ENCODE measurements at regions not wholly inside any gene's neighbourhood (a gene's known extent, or its start where the extent isn't known, plus 50 kb on each side); places are given as distances from the start of the nearest gene placed in this dataset.

DNA sequence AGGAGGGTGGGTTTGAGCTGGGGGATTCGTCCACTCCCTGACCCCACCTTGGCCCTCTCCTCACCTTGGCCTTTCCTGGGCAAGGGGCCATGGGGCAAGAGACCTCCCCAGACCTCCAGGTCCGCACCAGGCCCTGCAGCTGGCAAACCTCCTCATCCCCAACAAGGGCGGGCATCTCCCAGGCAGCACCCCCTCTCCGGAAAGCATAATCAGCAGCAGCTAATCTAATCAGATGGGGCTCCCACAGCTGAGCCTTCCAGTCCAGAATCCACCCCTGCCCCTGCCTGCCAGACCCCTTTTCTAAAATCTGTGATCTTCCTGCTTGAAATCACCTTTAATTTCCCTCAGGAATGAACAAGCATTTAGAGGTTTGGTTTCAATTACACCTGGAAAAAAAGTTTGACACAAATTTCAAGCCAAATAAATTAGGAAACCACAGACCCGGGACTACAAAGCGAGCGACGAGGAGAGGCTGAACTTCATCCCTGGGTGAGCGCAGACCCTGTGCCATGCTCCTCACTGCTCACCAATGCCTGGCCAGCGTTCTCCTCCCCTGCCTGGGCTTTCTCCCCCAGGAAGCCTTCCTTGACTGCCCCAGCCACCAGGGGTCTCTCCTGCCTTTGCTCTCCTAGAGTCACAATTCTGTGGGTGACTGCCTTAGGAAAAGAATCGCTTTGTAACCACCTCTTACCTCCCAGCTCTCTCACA, 143.0 kb upstream of the MYCN start:
- Histone ChIP-seq H3K4me3 (ENCODE audit: low read length) (no peak overlapping the region), H3K9me3 (ENCODE audit: control insufficient read depth, low read length) (no peaks in the 10 kb centered on the region), H3K9ac (ENCODE audit: low read length) (no peak overlapping the region), H3K27me3 (replicated peaks; ENCODE audit: control insufficient read depth, insufficient read depth, low read length) (peaks cover 56% of the 10 kb centered on the region), H3K4me1 (ENCODE audit: control insufficient read depth, insufficient read depth, low read length) (no peaks in the 10 kb centered on the region), H3K36me3 (ENCODE audit: control insufficient read depth, insufficient read depth, low read length, severe bottlenecking) (no peaks in the 10 kb centered on the region)
- DNase-seq (ENCODE audit: low read depth): no peak

- no peak overlapping the region for H3K9ac ChIP-seq (ENCODE audit: low read length)
- H3K4me3 ChIP-seq (ENCODE audit: low read length): no peak overlapping the region
- no peaks in the 10 kb centered on the region for H3K36me3 ChIP-seq (ENCODE audit: control insufficient read depth, insufficient read depth, low read length, severe bottlenecking)
- DNase-seq (ENCODE audit: low read depth): no peak
- H3K27me3 ChIP-seq (replicated peaks; ENCODE audit: control insufficient read depth, insufficient read depth, low read length): peaks cover 60% of the 10 kb centered on the region
- H3K9me3 ChIP-seq (ENCODE audit: control insufficient read depth, low read length): no peaks in the 10 kb centered on the region
- H3K4me1 ChIP-seq (ENCODE audit: control insufficient read depth, insufficient read depth, low read length): no peaks in the 10 kb centered on the region
These were observed 142.4 kb upstream of the MYCN start for GRCh38 chr2:15797939-15798281.

DNA sequence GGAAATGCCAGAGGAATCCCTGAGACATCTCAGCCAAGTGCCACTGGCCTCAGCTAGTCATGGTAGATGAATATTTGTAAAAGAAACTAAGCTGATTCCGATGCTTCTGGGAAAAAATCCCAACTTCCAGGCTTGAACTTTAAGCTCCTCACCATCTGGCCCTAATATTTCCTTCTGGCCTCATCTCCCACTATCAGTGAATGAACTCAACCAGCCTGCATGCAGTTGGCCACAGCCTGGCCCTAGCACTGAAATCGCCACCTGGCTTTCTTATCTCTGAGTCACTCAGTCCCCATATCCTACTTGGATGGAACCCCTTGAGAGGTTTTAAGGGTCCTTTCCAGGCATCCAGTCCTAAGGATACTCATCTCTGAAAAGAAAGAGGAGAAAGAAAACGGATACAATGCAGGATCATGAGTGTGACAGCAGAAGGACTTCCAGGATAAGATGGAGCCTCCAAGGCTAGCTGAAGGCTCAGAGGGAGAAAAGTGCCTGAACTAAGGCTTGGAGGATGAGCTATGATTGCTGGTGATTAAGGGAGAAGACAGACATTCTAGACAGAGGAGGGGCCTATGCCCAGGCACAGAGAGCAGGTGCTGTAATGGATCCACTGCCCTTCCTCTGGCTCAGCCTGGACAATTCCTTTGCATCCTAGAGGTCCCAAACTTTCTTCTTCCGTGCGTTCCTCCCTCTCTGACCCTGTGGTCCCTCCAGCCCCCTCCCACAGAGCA, 141.5 kb upstream of the MYCN start:
- no peaks in the 10 kb centered on the region for H3K36me3 ChIP-seq (ENCODE audit: control insufficient read depth, insufficient read depth, low read length, severe bottlenecking)
- H3K9ac ChIP-seq (ENCODE audit: low read length): no peak overlapping the region
- no peak overlapping the region for H3K4me3 ChIP-seq (ENCODE audit: low read length)
- peaks cover 62% of the 10 kb centered on the region for H3K27me3 ChIP-seq (replicated peaks; ENCODE audit: control insufficient read depth, insufficient read depth, low read length)
- H3K4me1 ChIP-seq (ENCODE audit: control insufficient read depth, insufficient read depth, low read length): no peaks in the 10 kb centered on the region
- no peaks in the 10 kb centered on the region for H3K9me3 ChIP-seq (ENCODE audit: control insufficient read depth, low read length)
- no peak for DNase-seq (ENCODE audit: low read depth)

GRCh38 chr2:15799432-15799827, 140.9 kb upstream of the MYCN start:
- Histone ChIP-seq H3K4me3 (ENCODE audit: low read length) (no peak overlapping the region), H3K9me3 (ENCODE audit: control insufficient read depth, low read length) (no peaks in the 10 kb centered on the region), H3K36me3 (ENCODE audit: control insufficient read depth, insufficient read depth, low read length, severe bottlenecking) (no peaks in the 10 kb centered on the region), H3K27me3 (replicated peaks; ENCODE audit: control insufficient read depth, insufficient read depth, low read length) (peaks cover 63% of the 10 kb centered on the region), H3K4me1 (ENCODE audit: control insufficient read depth, insufficient read depth, low read length) (no peaks in the 10 kb centered on the region), H3K9ac (ENCODE audit: low read length) (no peak overlapping the region)
- DNase-seq (ENCODE audit: low read depth): no peak

DNA sequence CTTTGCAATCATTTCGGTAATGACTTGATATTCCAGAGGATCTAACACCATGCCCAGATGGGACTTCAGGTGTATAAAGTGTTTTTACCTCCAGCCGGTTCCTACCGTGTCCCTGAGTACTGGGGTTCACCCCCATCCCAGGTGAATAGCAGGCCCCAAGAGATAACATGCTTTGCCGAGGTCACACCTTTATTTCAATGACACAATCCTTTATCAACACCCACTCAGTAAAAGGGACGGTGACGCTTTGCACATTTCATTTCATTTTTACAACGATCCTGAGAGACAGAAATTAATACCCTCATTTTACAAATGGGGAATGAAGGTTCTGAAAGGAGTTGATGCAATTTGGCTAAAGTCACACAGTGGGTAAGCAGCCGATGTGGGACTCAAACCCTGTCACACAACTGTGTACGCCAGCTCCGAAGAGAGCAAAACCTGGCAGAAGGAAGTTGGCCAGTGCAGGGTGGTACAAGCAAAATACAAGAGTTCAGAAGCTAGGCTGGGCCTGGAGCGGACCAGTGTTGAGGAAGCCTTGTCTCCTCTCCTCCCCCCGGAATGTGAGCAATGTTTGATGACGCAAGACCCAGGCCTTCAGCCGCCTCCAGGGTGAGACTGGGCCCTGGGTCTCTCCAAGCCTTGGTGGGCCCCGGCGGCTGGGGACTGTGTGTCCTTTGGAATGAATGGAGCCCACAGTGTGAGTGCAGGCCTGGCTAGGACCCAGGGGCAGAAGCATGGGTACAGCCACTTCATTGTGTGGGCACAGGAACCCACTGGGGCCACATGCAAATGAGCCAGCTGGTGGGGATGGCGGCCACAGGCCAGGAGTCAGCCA, 139.6 kb upstream of the MYCN start:
- Histone ChIP-seq H3K9me3 (ENCODE audit: control insufficient read depth, low read length) (peaks cover 3% of the 10 kb centered on the region), H3K4me3 (ENCODE audit: low read length) (no peak overlapping the region), H3K4me1 (ENCODE audit: control insufficient read depth, insufficient read depth, low read length) (no peaks in the 10 kb centered on the region), H3K9ac (ENCODE audit: low read length) (no peak overlapping the region), H3K36me3 (ENCODE audit: control insufficient read depth, insufficient read depth, low read length, severe bottlenecking) (no peaks in the 10 kb centered on the region), H3K27me3 (replicated peaks; ENCODE audit: control insufficient read depth, insufficient read depth, low read length) (peaks cover 54% of the 10 kb centered on the region)
- no peak for DNase-seq (ENCODE audit: low read depth)

DNA sequence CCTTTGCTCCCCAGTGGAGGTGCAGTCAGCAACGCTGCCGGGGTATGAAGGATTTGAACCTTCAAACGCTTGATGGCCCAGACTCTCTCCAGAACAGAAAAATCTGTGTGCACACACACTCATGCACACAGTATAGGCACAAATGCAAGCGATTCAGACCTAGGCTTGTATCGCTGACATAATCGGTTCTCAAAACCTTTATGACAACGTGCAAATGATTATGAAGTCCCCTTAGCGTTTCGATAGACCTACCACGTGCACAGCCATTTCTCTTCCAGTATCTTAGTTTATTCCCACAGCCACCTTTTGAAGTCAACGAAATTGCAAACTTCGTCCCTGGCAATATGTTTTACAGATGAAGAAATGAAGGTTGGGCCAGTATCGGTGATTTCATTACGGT, 138.9 kb upstream of the MYCN start:
- Histone ChIP-seq H3K4me1 (ENCODE audit: control insufficient read depth, insufficient read depth, low read length) (no peaks in the 10 kb centered on the region), H3K36me3 (ENCODE audit: control insufficient read depth, insufficient read depth, low read length, severe bottlenecking) (no peaks in the 10 kb centered on the region), H3K4me3 (ENCODE audit: low read length) (no peak overlapping the region), H3K27me3 (replicated peaks; ENCODE audit: control insufficient read depth, insufficient read depth, low read length) (peaks cover 47% of the 10 kb centered on the region), H3K9me3 (ENCODE audit: control insufficient read depth, low read length) (peaks cover 3% of the 10 kb centered on the region), H3K9ac (ENCODE audit: low read length) (no peak overlapping the region)
- no peak for DNase-seq (ENCODE audit: low read depth)

DNA sequence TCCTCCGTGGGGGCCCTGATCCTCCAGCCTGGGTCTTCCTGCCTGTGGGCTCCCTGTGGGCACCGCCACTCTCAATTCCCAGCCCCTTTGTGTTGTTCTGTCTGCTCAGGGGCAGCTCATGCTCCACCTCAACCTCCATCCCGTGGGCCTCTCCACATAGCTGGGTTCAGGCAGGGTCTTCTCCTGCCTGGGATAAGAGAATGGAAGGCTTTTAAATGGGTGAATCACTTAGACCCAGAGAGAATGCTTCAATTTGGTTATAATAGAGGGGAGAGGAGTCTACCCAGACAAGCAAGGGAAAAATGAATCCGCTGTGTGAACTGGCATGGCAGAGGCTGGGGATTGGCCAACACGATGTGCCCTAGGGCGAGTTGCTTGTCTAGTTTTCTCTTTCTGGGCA, 138.4 kb upstream of the MYCN start:
- DNase-seq (ENCODE audit: low read depth): no peak

DNA sequence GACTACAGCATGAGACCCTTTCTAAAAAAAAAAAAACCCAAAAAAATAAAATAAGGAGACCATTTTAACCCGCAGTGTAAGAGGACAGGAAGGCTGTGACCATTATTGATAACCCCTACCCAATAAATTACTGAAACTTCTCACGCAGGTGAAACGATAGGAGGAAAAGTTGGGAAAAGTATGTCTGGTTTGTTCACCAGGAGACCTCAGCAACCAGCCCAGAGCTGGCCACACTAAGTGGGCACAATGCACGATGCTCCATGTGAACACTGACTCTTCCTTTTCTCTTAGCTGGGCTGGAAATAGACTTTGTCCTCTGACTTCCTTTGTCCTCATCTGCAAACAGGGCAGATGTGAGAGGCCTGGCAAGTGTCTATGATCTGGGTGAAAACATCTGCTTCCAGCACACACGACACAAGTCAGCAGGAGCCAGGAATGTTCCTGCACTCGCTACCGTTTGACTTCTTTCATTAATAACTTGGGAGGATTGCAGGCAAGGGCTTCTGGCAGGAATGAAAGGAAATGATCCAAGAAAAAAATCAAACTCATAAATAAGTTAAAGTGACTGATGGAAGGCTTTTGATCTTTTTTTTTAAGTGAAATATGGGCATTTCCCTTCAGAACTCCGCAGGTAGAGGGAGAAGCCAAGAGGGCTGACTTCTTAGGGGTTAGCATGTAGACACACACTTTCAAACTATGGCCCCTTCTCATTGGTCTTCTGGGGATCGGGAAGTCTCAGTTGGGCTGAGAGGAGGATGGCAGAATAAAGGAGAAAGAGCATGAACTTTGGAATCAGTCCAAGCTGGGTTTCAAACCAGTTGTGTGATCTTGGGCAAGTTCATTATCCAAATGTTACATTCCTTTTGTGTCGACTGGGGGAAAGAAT, 137.4 kb upstream of the MYCN start:
- no peaks in the 10 kb centered on the region for H3K4me1 ChIP-seq (ENCODE audit: control insufficient read depth, insufficient read depth, low read length)
- no peak overlapping the region for H3K9ac ChIP-seq (ENCODE audit: low read length)
- H3K36me3 ChIP-seq (ENCODE audit: control insufficient read depth, insufficient read depth, low read length, severe bottlenecking): no peaks in the 10 kb centered on the region
- peaks cover 36% of the 10 kb centered on the region for H3K27me3 ChIP-seq (replicated peaks; ENCODE audit: control insufficient read depth, insufficient read depth, low read length)
- no peak for DNase-seq (ENCODE audit: low read depth)
- H3K9me3 ChIP-seq (ENCODE audit: control insufficient read depth, low read length): peaks cover 3% of the 10 kb centered on the region
- no peak overlapping the region for H3K4me3 ChIP-seq (ENCODE audit: low read length)

More for the DNA sequence above, 138.4 kb upstream of the MYCN start:
- Histone ChIP-seq H3K36me3 (ENCODE audit: control insufficient read depth, insufficient read depth, low read length, severe bottlenecking) (no peaks in the 10 kb centered on the region), H3K27me3 (replicated peaks; ENCODE audit: control insufficient read depth, insufficient read depth, low read length) (peaks cover 42% of the 10 kb centered on the region), H3K9ac (ENCODE audit: low read length) (no peak overlapping the region), H3K4me3 (ENCODE audit: low read length) (no peak overlapping the region), H3K4me1 (ENCODE audit: control insufficient read depth, insufficient read depth, low read length) (no peaks in the 10 kb centered on the region), H3K9me3 (ENCODE audit: control insufficient read depth, low read length) (peaks cover 3% of the 10 kb centered on the region)

- Histone ChIP-seq H3K4me1 (ENCODE audit: control insufficient read depth, insufficient read depth, low read length) (no peaks in the 10 kb centered on the region), H3K9me3 (ENCODE audit: control insufficient read depth, low read length) (peaks cover 3% of the 10 kb centered on the region), H3K27me3 (replicated peaks; ENCODE audit: control insufficient read depth, insufficient read depth, low read length) (peaks cover 30% of the 10 kb centered on the region), H3K4me3 (ENCODE audit: low read length) (no peak overlapping the region), H3K36me3 (ENCODE audit: control insufficient read depth, insufficient read depth, low read length, severe bottlenecking) (no peaks in the 10 kb centered on the region), H3K9ac (ENCODE audit: low read length) (no peak overlapping the region)
- DNase-seq (ENCODE audit: low read depth): no peak
These were observed 136.7 kb upstream of the MYCN start for GRCh38 chr2:15803543-15804245.

DNA sequence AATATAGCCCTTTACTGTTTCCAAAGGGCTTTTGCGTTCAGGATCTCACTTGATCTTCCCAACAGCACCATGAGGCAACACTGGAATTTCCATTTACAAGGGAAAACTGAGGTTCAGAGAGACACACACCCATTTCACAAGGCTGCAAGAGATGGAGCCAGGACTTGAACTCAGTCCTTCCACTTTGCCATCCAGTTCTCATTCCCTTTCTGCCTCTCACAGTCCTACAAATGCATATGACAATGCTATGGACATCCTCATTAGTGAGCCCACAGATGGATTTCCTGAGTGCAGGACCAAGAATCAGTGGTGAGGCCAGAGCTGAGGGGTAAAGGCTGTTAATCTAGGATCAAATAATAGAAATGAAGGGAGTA, 136.1 kb upstream of the MYCN start:
- no peak overlapping the region for H3K9ac ChIP-seq (ENCODE audit: low read length)
- DNase-seq (ENCODE audit: low read depth): no peak
- peaks cover 3% of the 10 kb centered on the region for H3K9me3 ChIP-seq (ENCODE audit: control insufficient read depth, low read length)
- no peaks in the 10 kb centered on the region for H3K4me1 ChIP-seq (ENCODE audit: control insufficient read depth, insufficient read depth, low read length)
- no peak overlapping the region for H3K4me3 ChIP-seq (ENCODE audit: low read length)
- peaks cover 25% of the 10 kb centered on the region for H3K27me3 ChIP-seq (replicated peaks; ENCODE audit: control insufficient read depth, insufficient read depth, low read length)
- no peaks in the 10 kb centered on the region for H3K36me3 ChIP-seq (ENCODE audit: control insufficient read depth, insufficient read depth, low read length, severe bottlenecking)
